IMR-90 (cell line): ENCODE measurements at regions not wholly inside any gene's neighbourhood (a gene's known extent, or its start where the extent isn't known, plus 50 kb on each side); places are given as distances from the start of the nearest gene placed in this dataset.

Source experiments
- ATAC-seq: fragments of 200-7000 bp; cut with Tn5 transposase; 2 replicates; pipeline ENCODE4 v1.9.1; 2020; ENCODE audit warnings: low read depth, mild to moderate bottlenecking, moderate library complexity
- BruUV-seq: library from RNA; stranded (reverse); fragments of 400-500 nt; replicated peaks from 2 replicates; lab custom pipeline; 2021; lab: Mats Ljungman, UMichigan
- CTCF ChIA-PET: fragments of 300-600 bp; formaldehyde crosslinking; extraction: SDS; loops from one replicate; lab custom pipeline; 2021; ENCODE audit warnings: antibody characterized with exemption; lab: Yijun Ruan, JAX
- POLR2A ChIA-PET: fragments of 300-600 bp; sonication (Branson Sonifier 250); formaldehyde crosslinking; loops from one replicate; lab custom pipeline; 2022; ENCODE audit warnings: antibody characterized with exemption; ENCODE audit not compliant: unreplicated experiment; lab: Charles Lee
- DNase-seq: peaks from one replicate; pipeline ENCODE4 v3.0.0; 2013
- H2AFZ ChIP-seq: replicated peaks from 2 replicates; pipeline ENCODE3; 2013; ENCODE audit warnings: low read length, mild to moderate bottlenecking; ENCODE audit not compliant: poor library complexity
- H2AK5ac ChIP-seq: 2 replicates; pipeline ENCODE4 v1.6.1; 2013; ENCODE audit warnings: low read depth, low read length, inconsistent platforms
- H2AK9ac ChIP-seq: replicated peaks from 2 replicates; pipeline ENCODE3; 2013; ENCODE audit warnings: mild to moderate bottlenecking, low read depth, low read length, moderate library complexity; ENCODE audit not compliant: poor library complexity
- H2BK120ac ChIP-seq: 2 replicates; pipeline ENCODE4 v1.6.1; 2013; ENCODE audit warnings: low read depth, low read length, inconsistent platforms
- H2BK15ac ChIP-seq: 3 replicates; pipeline ENCODE4 v1.6.1; 2013; ENCODE audit warnings: low read depth, low read length, inconsistent platforms
- H2BK20ac ChIP-seq: 2 replicates; pipeline ENCODE4 v1.6.1; 2013; ENCODE audit warnings: low read depth, mild to moderate bottlenecking, inconsistent platforms, low read length, moderate library complexity
- H2BK5ac ChIP-seq: 2 replicates; pipeline ENCODE4 v1.6.1; 2013; ENCODE audit warnings: mild to moderate bottlenecking, low read depth, low read length, inconsistent platforms; ENCODE audit not compliant: poor library complexity, severe bottlenecking
- H3K14ac ChIP-seq: replicated peaks from 2 replicates; pipeline ENCODE4 v1.6.1; 2013; ENCODE audit warnings: low read depth, low read length, inconsistent platforms
- H3K18ac ChIP-seq: 2 replicates; pipeline ENCODE4 v1.6.1; 2013; ENCODE audit warnings: low read depth, low read length, control low read depth
- H3K23ac ChIP-seq: 2 replicates; pipeline ENCODE4 v1.6.1; 2013; ENCODE audit warnings: low read depth, low read length, inconsistent platforms
- H3K27ac ChIP-seq: 2 replicates; pipeline ENCODE4 v1.5.1; 2013; ENCODE audit warnings: mild to moderate bottlenecking, control low read depth, low read length; ENCODE audit not compliant: insufficient read depth
- H3K27me3 ChIP-seq: 2 replicates; pipeline ENCODE4 v1.6.1; 2013; ENCODE audit warnings: low read length; ENCODE audit not compliant: control insufficient read depth, insufficient read depth
- H3K36me3 ChIP-seq: 2 replicates; pipeline ENCODE4 v1.6.1; 2013; ENCODE audit warnings: low read length, mixed read lengths; ENCODE audit not compliant: control insufficient read depth, insufficient read depth
- H3K4ac ChIP-seq: 2 replicates; pipeline ENCODE4 v1.6.1; 2013; ENCODE audit warnings: low read depth, low read length, inconsistent platforms
- H3K4me1 ChIP-seq: 2 replicates; pipeline ENCODE4 v1.6.1; 2013; ENCODE audit warnings: low read length, mixed read lengths; ENCODE audit not compliant: control insufficient read depth, insufficient read depth
- H3K4me2 ChIP-seq: 2 replicates; pipeline ENCODE4 v1.6.1; 2013; ENCODE audit warnings: low read depth, mild to moderate bottlenecking, control low read depth, low read length, moderate library complexity
- H3K4me3 ChIP-seq: 2 replicates; pipeline ENCODE4 v1.5.1; 2013; ENCODE audit warnings: low read depth, mild to moderate bottlenecking, control low read depth, low read length, moderate library complexity; ENCODE audit not compliant: insufficient read depth
- H3K56ac ChIP-seq: 2 replicates; pipeline ENCODE4 v1.6.1; 2013; ENCODE audit warnings: low read length, inconsistent platforms; ENCODE audit not compliant: insufficient read depth; ENCODE audit errors: extremely low read depth
- H3K79me1 ChIP-seq, 2 experiments: 2 replicates each; pipeline ENCODE4 v1.6.1; 2013; ENCODE audit warnings: low read length in 2 of 2, inconsistent platforms in 1 of 2, low read depth in 1 of 2
- H3K9ac ChIP-seq: 2 replicates; pipeline ENCODE4 v1.6.1; 2013; ENCODE audit warnings: low read depth, low read length, control low read depth
- H3K9me1 ChIP-seq: 2 replicates; pipeline ENCODE4 v1.6.1; 2013; ENCODE audit warnings: low read length, inconsistent platforms; ENCODE audit not compliant: insufficient read depth
- H3K9me3 ChIP-seq: 2 replicates; pipeline ENCODE4 v1.6.1; 2013; ENCODE audit warnings: low read length; ENCODE audit not compliant: control insufficient read depth, insufficient read depth
- H4K20me1 ChIP-seq: 2 replicates; pipeline ENCODE4 v1.6.1; 2013; ENCODE audit warnings: low read length, inconsistent platforms; ENCODE audit not compliant: insufficient read depth
- H4K5ac ChIP-seq: 2 replicates; pipeline ENCODE4 v1.6.1; 2013; ENCODE audit warnings: mild to moderate bottlenecking, low read depth, low read length, control low read depth
- H4K8ac ChIP-seq, 2 experiments: 2 replicates each; pipeline ENCODE4 v1.6.1; 2013; ENCODE audit warnings: low read depth in 2 of 2, low read length in 2 of 2, control low read depth in 1 of 2, inconsistent platforms in 1 of 2
- H4K91ac ChIP-seq: 2 replicates; pipeline ENCODE4 v1.6.1; 2013; ENCODE audit warnings: low read depth, low read length, inconsistent platforms; ENCODE audit not compliant: insufficient read depth
- CEBPB ChIP-seq: IDR thresholded peaks from 2 replicates; pipeline ENCODE4 v1.6.1; 2012; ENCODE audit warnings: low read depth, low read length, improper control_type of control experiment
- CTCF ChIP-seq: conservative IDR thresholded peaks from 2 replicates; pipeline ENCODE4 v1.5.1; 2012; ENCODE audit warnings: mild to moderate bottlenecking, low read depth, low read length, improper control_type of control experiment
- ELK1 ChIP-seq: fragments of 150-350 bp; IDR thresholded peaks from 2 replicates; pipeline ENCODE4 v1.6.1; 2016; ENCODE audit warnings: low read depth, mild to moderate bottlenecking, low read length, moderate library complexity, borderline replicate concordance
- FOS ChIP-seq: fragments of 150-350 bp; IDR thresholded peaks from 2 replicates; pipeline ENCODE4 v1.6.1; 2016; ENCODE audit warnings: low read depth, low read length
- POLR2A ChIP-seq: IDR thresholded peaks from 2 replicates; pipeline ENCODE4 v1.6.1; 2012; ENCODE audit warnings: mild to moderate bottlenecking, low read depth, low read length
- RFX5 ChIP-seq: IDR thresholded peaks from 2 replicates; pipeline ENCODE4 v1.8.0; 2012; ENCODE audit warnings: low read depth, mild to moderate bottlenecking, low read length, moderate library complexity
- SMC3 ChIP-seq: fragments of 150-350 bp; IDR thresholded peaks from 2 replicates; pipeline ENCODE4 v1.6.1; 2016; ENCODE audit warnings: low read depth, mild to moderate bottlenecking, antibody characterized with exemption, low read length, moderate library complexity
- WGBS, 2 experiments: methylation state at CpG; one replicate each; pipeline versions ENCODE4 v1.1.5 to v1.1.7; 2013; ENCODE audit warnings: missing lambda C conversion rate in 2 of 2; ENCODE audit not compliant: insufficient read length in 1 of 2; ENCODE audit errors: extremely low coverage in 2 of 2; 5-methylcytosine and 5-hydroxymethylcytosine counted together
- dilution Hi-C: fragments of 300-500 bp; cut with HindIII; formaldehyde crosslinking; loops from one replicate; pipeline ENCODE4 v1.14.3; 2018; ENCODE audit warnings: low sequenced_read_pairs; ENCODE audit not compliant: unreplicated experiment
- in situ Hi-C: fragments of 300-500 bp; cut with MboI; formaldehyde crosslinking; loops from 3 replicates; pipeline ENCODE4 v1.14.3; 2019; ENCODE audit warnings: low sequenced_read_pairs, inconsistent platforms, mixed read lengths
- intact Hi-C: fragments of 100-400 bp; cut with micrococcal nuclease; formaldehyde crosslinking; loops from 2 replicates; pipeline ENCODE4 v1.10.0; 2022

GRCh38 chr1:5394111-5394510 lies 598.1 kb downstream of the NPHP4 start:
- Histone ChIP-seq H3K79me1 (no peaks in the 10 kb centered on the region), H2BK120ac (no peak overlapping the region), H4K8ac (no peak overlapping the region), H3K23ac (no peak overlapping the region), H3K18ac (no peak overlapping the region), H2BK5ac (no peak overlapping the region), H3K27ac (no peak overlapping the region), H3K27me3 (no peaks in the 10 kb centered on the region), H3K4me3 (no peak overlapping the region), H3K4me1 (no peaks in the 10 kb centered on the region), H3K4ac (no peak overlapping the region), H2AK9ac (no peak overlapping the region), H4K20me1 (no peaks in the 10 kb centered on the region), H2BK20ac (no peak overlapping the region), H2AFZ (no peak overlapping the region), H4K5ac (no peak overlapping the region), H2BK15ac (no peak overlapping the region), H3K9me1 (no peaks in the 10 kb centered on the region), H3K9ac (no peak overlapping the region), H3K14ac (no peak overlapping the region), H3K36me3 (no peaks in the 10 kb centered on the region), H3K4me2 (no peak overlapping the region), H2AK5ac (no peak overlapping the region), H4K91ac (no peak overlapping the region), H3K9me3 (peaks cover 47% of the 10 kb centered on the region), H3K56ac (no peak overlapping the region)
- no TSS peak for BruUV-seq
- ChIA-PET POLR2A (no interaction called here), CTCF (no interaction called here)
- DNase-seq = no peak
- no peak for TF ChIP-seq POLR2A
- no peak for TF ChIP-seq RFX5
- no peak for TF ChIP-seq SMC3
- TF ChIP-seq CTCF = no peak
- TF ChIP-seq FOS = no peak
- no peak for TF ChIP-seq CEBPB
- TF ChIP-seq ELK1 = no peak
- in situ Hi-C loops = no loop called here
- intact Hi-C loops = no loop called here
- no peak for ATAC-seq
- WGBS, 2 experiments = 30% methylated on average over 2 of the region's 6 CpGs; no CpG with 5 or more reads in 1 of the 2 experiments
- dilution Hi-C loops = no loop called here
